Stimulated activated CD4-positive, alpha-beta T cell treated with anti-CD3 and anti-CD28 coated beads, Interleukin-1b, Interleukin-23, amount 100 ng/mL, for 48 hours (primary cell): ENCODE measurements at regions not wholly inside any gene's neighbourhood (a gene's known extent, or its start where the extent isn't known, plus 50 kb on each side); places are given as distances from the start of the nearest gene placed in this dataset.
"Not testable (repeated sequence)": the region's sequence is repeated elsewhere in the genome, so short reads cannot be mapped to it uniquely, and the experiment has no call there.

Source experiments
- DNase-seq: peaks from one replicate; pipeline ENCODE4 v3.0.0-alpha.2; 2020

GRCh38 chr20:22529150-22530019, 55.0 kb downstream of the FOXA2 start:
- no peak for DNase-seq

GRCh38 chr20:22526512-22527012, 57.8 kb downstream of the FOXA2 start:
- DNase-seq: no peak

GRCh38 chr20:22525821-22526220, 58.6 kb downstream of the FOXA2 start:
- no peak for DNase-seq

- DNase-seq: no peak
Observed at GRCh38 chr20:22525069-22525820, 59.1 kb downstream of the FOXA2 start.

- no peak for DNase-seq
Observed at GRCh38 chr20:22524393-22525015, 59.9 kb downstream of the FOXA2 start.

- DNase-seq: no peak
Observed at GRCh38 chr20:22523499-22524392, 60.6 kb downstream of the FOXA2 start.

GRCh38 chr20:22523128-22523498, 61.3 kb downstream of the FOXA2 start:
- DNase-seq: no peak

GRCh38 chr20:22522701-22523100, 61.7 kb downstream of the FOXA2 start:
- DNase-seq: no peak

GRCh38 chr20:22521940-22522339, 62.4 kb downstream of the FOXA2 start:
- not testable (repeated sequence) for DNase-seq

- no peak for DNase-seq
Observed at GRCh38 chr20:22520381-22520780, 64.0 kb downstream of the FOXA2 start.

- DNase-seq: no peak
Observed at GRCh38 chr20:22515264-22515663, 69.1 kb downstream of the FOXA2 start.

- DNase-seq: no peak
Observed at GRCh38 chr20:22513574-22513973, 70.8 kb downstream of the FOXA2 start.

GRCh38 chr20:22512911-22513489, 71.4 kb downstream of the FOXA2 start:
- DNase-seq: no peak

GRCh38 chr20:22511943-22512910, 72.1 kb downstream of the FOXA2 start:
- DNase-seq: no peak

- DNase-seq: no peak
Observed at GRCh38 chr20:22509843-22510147, 74.6 kb downstream of the FOXA2 start.

GRCh38 chr20:22509090-22509842, 75.1 kb downstream of the FOXA2 start:
- DNase-seq: no peak

- DNase-seq: no peak
Observed at GRCh38 chr20:22508426-22508825, 75.9 kb downstream of the FOXA2 start.

GRCh38 chr20:22507240-22507961, 77.0 kb downstream of the FOXA2 start:
- DNase-seq: no peak

- no peak for DNase-seq
Observed at GRCh38 chr20:22506827-22507226, 77.5 kb downstream of the FOXA2 start.
